HG02759 (cell line): ENCODE measurements at regions not wholly inside any gene's neighbourhood (a gene's known extent, or its start where the extent isn't known, plus 50 kb on each side); places are given as distances from the start of the nearest gene placed in this dataset.

Experiments used
- ATAC-seq: cut with Tn5 transposase; IDR thresholded peaks from one replicate; pipeline ENCODE4 v1.9.1; 2021; ENCODE audit warnings: mild to moderate bottlenecking, moderate library complexity; ENCODE audit not compliant: unreplicated experiment

- no peak for ATAC-seq
Measured at GRCh38 chr18:40423291-40423690, 1531.7 kb upstream of the PIK3C3 start.

- no peak for ATAC-seq
Measured at GRCh38 chr18:40420675-40421074, 1534.4 kb upstream of the PIK3C3 start.

- no peak for ATAC-seq
Measured at GRCh38 chr18:40417501-40417900, 1537.5 kb upstream of the PIK3C3 start.

DNA sequence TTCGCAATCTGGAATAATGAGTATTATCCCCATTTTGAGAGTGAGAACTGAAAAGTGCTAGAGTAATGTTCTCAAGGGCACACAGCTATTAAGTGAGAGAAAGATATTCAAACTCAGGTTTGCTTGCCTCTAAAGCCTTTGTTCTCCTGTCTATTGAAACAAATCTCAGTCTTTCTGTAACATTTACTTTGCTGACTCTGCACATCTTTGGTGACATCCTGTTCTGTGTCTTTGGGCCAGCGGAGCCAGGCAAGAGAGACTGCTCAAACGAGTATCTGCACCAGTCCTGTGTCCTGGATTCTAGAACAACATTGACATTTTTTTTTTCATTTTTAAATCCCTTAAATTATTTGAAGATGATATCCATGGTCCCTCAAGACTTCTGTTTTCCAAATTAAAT is 1539.2 kb upstream of the PIK3C3 start:
- ATAC-seq: no peak

DNA sequence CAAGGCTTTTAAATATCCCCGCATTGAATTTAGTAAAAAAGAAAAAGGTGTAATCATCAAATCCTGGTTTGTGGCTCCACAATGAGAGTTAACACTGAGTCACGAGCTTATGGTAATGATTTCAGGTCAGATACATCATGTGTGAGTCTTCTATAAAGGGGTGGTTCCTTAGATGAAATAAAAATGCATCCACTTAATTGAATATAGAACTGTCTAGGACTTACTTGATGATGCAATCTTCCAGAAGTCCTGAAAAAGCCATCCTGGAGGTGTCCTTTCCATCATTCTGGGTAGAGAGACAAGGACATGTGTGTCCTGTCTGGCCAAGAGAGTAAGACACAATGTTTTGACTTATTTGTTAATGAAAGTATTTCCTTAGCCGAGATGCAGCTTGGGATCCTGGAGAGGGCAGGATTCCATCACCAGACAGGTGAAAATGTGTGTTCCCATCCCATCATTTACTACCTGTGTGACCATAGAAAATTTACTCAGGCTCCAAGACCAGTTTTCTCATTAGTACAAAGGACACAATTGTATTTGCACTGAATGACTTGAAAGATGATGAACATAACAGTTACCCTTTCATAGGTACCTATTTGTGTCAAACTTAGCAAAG is 1539.8 kb upstream of the PIK3C3 start:
- no peak for ATAC-seq

DNA sequence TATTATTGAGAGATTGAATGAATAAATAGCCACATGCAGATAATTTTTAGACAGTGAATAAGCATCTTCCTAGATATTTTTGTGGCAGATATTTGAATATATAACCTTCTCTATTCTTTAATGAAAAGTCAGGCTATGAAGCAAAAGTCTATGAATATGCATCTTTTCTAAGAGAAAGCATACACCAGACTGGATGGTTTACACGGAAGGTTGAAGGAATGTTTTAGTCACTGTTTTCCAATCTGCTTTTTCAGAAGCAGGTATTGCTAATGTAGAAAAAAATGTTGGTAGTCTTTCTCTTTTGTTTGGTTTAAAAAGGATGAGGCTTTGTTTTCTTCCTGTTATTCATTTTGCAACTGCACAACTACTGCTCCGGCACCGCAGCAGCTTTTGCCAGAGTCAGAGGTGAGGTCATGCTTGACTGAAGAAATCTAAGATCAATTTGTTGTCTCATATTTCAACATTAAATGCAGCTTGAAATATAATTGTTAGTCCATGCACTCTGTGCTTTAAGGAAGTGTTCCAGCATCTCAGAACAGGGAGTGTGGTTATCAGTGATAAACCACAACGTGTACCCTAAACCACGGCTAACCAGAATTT is 1540.8 kb upstream of the PIK3C3 start:
- ATAC-seq: no peak

- ATAC-seq: no peak
Measured at GRCh38 chr18:40413160-40413559, 1541.9 kb upstream of the PIK3C3 start.

DNA sequence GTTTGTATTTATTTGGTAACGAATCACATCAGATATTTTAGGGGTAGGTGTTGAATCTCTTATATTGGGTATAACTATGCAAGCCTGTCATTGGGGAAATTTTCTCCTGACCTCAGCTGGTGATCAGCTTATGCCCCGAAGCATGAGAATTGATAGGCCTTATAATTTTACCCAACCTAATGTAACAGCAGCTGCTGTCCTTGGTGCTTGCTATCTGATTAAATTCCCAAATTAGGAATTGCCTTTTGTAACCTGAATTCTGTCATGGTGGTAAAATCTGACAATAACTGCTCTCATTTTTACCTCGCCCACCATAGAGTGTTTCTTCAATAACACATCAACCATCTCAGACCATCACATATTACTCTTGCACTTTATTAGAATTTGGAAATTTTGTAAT is 1542.6 kb upstream of the PIK3C3 start:
- no peak for ATAC-seq

DNA sequence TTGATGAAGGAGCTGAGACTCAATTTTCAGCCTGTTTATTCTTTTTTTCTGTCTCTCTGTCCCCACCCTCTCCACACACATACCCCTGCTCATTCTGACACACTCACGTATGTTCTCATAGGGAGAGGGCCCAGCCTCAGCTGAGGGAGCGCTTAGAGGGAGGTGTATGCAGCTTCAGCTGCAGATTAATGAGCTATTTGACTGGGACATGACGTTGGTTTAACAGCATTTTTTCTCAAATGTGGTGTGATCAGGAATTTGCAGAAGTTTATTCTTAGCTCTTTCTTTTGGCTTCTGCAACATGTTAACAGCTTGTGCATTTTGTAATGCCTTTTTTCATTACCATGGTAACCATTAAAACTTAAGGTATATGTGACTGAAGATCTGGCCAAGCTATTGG is 1547.1 kb upstream of the PIK3C3 start:
- no peak for ATAC-seq

DNA sequence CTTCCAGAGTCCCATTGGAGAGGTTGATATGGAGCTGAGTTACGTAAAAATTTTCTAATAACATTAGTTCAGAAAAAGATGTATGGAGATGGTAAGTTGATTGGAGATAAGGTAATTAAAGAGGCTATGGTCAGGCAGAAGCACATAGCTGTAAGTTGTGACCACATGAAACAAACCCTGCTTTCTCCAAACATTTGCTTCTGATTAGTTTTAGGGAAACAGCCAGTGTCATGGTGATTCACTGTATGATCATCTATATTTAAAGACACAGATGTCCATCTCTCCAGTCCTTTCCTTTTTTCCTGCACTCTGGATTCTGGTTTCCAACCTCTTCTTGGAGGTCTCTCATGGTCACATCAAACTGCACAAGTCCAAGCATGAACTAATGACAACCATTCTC is 1550.8 kb upstream of the PIK3C3 start:
- no peak for ATAC-seq

DNA sequence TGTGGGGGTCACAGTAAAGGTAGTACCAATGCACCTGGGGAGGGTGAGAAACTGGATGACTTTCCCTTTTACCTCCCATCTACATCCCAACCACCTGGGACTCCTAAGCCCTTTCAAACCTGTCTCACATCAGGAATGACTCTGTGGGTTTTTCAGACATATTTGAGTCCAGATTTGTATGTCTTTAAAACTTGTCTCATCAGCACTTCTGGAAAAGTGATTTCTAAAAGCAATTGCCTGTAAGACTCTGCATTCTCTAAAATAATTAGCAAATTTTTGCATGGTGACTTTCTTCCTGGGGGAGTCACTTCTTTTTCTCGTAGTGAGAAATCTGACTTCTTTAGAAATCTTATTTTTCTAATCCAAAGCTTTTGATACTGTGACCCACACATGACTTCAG is 1553.0 kb upstream of the PIK3C3 start:
- no peak for ATAC-seq

GRCh38 chr18:40388121-40388520 is 1566.9 kb upstream of the PIK3C3 start:
- ATAC-seq: no peak

DNA sequence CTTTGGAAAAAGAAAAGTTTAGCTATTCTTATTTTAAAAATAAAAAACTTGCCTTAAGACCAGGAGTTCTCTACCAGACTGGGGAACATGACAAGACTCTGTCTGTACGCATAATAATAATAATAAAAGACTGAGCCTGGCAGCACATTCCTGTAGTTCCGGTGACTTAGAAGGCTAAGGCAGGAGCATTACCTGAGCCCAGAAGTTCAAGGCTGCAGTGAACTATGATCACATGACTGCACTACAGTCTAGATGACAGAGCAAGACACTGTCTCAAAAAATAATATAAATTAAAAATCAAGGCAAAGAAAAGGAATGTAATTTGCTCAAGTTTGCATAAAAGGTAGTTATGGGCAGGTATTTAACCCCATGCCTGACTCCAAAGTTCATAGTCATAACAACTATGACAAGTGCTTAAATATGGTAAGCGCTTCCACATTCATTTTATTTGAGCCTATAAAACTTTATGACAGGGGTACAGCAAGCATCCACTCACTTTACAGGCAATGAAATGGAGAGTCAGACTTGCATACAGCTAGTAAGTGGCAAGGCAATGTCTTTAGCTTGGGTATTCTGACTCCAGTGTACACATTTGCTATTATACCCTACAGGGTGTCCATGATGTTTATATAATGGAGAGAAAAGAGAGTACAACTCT is 1567.8 kb upstream of the PIK3C3 start:
- ATAC-seq: no peak

DNA sequence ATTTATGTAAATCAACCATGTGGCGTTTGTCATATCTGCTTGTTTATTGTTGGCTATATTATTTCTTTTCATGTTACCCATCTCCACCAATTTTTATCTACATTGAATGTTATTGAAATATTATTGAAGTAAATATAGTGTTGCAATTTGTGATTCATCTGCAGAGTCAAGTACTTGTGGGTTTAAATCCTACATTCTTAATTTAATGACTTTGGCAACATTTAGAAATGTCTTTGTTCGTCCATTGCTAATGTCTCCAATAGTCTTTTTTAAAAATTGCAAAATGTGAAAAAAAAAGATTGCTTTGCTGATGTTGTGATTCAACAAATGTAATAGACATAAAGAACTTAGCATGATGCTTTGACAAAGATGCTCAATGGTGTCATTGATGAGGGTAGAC is 1572.8 kb upstream of the PIK3C3 start:
- ATAC-seq: no peak

GRCh38 chr18:40380686-40381439 is 1574.2 kb upstream of the PIK3C3 start:
- ATAC-seq: no peak

- ATAC-seq: no peak
Measured at GRCh38 chr18:40375837-40376236, 1579.2 kb upstream of the PIK3C3 start.

DNA sequence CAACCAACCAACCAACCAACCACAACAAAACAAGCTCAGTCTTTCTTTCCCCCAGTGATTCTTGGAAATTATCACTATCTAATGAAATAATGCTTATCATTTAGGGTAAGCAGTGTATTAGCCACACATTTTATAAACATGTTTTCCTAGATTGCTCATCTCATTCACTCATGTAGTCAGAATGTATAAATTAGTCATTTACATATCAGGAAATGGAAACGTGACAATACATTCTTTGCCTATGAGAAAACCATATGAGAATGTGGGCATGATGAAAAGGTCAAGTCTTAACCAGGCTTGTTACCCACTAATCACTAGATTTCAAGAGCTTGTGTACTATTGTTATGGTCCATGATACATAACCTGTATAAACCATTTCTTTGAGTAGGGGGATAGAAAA is 1583.4 kb upstream of the PIK3C3 start:
- no peak for ATAC-seq

GRCh38 chr18:40367576-40367975 is 1587.5 kb upstream of the PIK3C3 start:
- ATAC-seq: no peak

DNA sequence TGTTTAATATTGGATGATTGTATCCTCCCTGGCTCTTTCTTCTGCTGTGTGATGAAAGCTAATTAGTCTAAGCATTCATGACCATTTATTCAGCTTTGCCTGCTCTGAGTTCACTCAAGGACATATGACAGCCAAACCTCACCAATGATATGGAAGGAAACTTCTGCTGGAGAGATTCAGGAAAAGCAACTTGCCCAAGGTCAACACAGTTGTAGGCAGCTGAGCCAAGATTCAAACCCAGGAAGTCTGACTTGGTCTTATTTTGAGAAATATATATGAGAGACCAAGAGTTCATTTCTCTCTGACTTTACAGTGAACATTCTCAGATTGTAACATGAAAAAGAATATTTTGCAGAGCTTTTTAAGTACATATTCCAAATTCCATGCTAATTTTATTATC is 1588.5 kb upstream of the PIK3C3 start:
- ATAC-seq: no peak

GRCh38 chr18:40365526-40365925 is 1589.5 kb upstream of the PIK3C3 start:
- ATAC-seq: no peak

DNA sequence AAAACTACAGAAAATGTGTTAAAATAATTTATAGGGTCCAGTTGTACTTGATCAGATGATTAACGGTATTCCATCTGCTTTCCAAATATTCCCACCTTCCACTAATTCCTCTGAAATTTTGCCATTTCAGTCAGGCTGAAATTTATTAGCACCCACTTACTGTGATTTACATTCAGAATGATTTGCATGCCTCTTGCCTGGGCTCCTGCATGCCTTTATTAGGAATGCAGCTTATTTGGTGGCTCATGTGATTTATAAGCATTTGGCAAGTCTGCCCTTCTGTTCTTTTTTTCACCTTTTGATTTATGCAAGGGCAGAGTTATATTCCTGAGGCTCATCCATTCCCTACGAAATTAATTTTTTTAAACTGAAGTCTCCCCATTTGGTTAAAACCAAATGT is 1594.5 kb upstream of the PIK3C3 start:
- ATAC-seq: no peak

- ATAC-seq: no peak
Measured at GRCh38 chr18:40357536-40357935, 1597.5 kb upstream of the PIK3C3 start.
